Left ventricle myocardium inferior (tissue), 1 donor: ENCODE measurements at regions not wholly inside any gene's neighbourhood (a gene's known extent, or its start where the extent isn't known, plus 50 kb on each side); places are given as distances from the start of the nearest gene placed in this dataset.

Source experiments
- DNase-seq: peaks from one replicate; pipeline ENCODE4 v3.0.0-alpha.2; 2020
- H3K27ac ChIP-seq: fragments of 200-600 bp; replicated peaks from 2 replicates; pipeline ENCODE4 v1.8.0; 2021
- H3K27me3 ChIP-seq: fragments of 200-600 bp; 2 replicates; pipeline ENCODE4 v1.8.0; 2021; ENCODE audit warnings: low read depth
- H3K36me3 ChIP-seq: fragments of 200-600 bp; 2 replicates; pipeline ENCODE4 v1.8.0; 2021
- H3K4me1 ChIP-seq: fragments of 200-600 bp; 2 replicates; pipeline ENCODE4 v1.8.0; 2021
- H3K4me3 ChIP-seq: fragments of 200-600 bp; 2 replicates; pipeline ENCODE4 v1.8.0; 2021; ENCODE audit warnings: mild to moderate bottlenecking, moderate library complexity
- H3K9me3 ChIP-seq: fragments of 200-600 bp; replicated peaks from 2 replicates; pipeline ENCODE4 v1.8.0; 2021
- CTCF ChIP-seq: fragments of 200-600 bp; IDR thresholded peaks from 2 replicates; pipeline ENCODE4 v1.8.0; 2021; ENCODE audit warnings: antibody characterized with exemption, mild to moderate bottlenecking, borderline replicate concordance
- intact Hi-C: fragments of 100-400 bp; cut with micrococcal nuclease; formaldehyde crosslinking; loops from one replicate; pipeline ENCODE4 v1.11.0; 2022
- donor health status: DM: no; HTN: yes; CAD: no; lungs with severe emphysema.

- Histone ChIP-seq H3K27me3 (no peaks in the 10 kb centered on the region), H3K27ac (no peak overlapping the region), H3K36me3 (no peaks in the 10 kb centered on the region), H3K9me3 (peaks cover 8% of the 10 kb centered on the region), H3K4me3 (no peak overlapping the region), H3K4me1 (peaks cover 4% of the 10 kb centered on the region)
- no peak for DNase-seq
- no peak for TF ChIP-seq CTCF
- intact Hi-C loops = no loop called here
Observed at GRCh38 chr10:83852146-83852545, 287.2 kb upstream of the GHITM start.

- H3K27me3 ChIP-seq = no peaks in the 10 kb centered on the region
- TF ChIP-seq CTCF = no peak
- no peak for DNase-seq
- no peaks in the 10 kb centered on the region for H3K36me3 ChIP-seq
- no peak overlapping the region for H3K27ac ChIP-seq
- peaks cover 14% of the 10 kb centered on the region for H3K9me3 ChIP-seq
- H3K4me3 ChIP-seq = no peak overlapping the region
- H3K4me1 ChIP-seq = no peaks in the 10 kb centered on the region
- intact Hi-C loops = no loop called here
Observed at GRCh38 chr10:83862723-83863122, 276.6 kb upstream of the GHITM start.

- Histone ChIP-seq H3K27ac (no peak overlapping the region), H3K27me3 (no peaks in the 10 kb centered on the region), H3K36me3 (no peaks in the 10 kb centered on the region), H3K4me3 (no peak overlapping the region), H3K9me3 (peaks cover 14% of the 10 kb centered on the region), H3K4me1 (no peaks in the 10 kb centered on the region)
- DNase-seq = no peak
- TF ChIP-seq CTCF = no peak
- intact Hi-C loops = no loop called here
Observed at GRCh38 chr10:83863283-83863966, 275.9 kb upstream of the GHITM start.

- TF ChIP-seq CTCF = no peak
- intact Hi-C loops = loop anchor here (10.0 kb wide), 1 partner anchor 1065 kb away; no protein-coding TSS in a partner anchor
- no peak overlapping the region for H3K27ac ChIP-seq
Observed at GRCh38 chr10:83869898-83870297, 269.4 kb upstream of the GHITM start.

GRCh38 chr10:83871187-83872081, 267.9 kb upstream of the GHITM start:
- no peaks in the 10 kb centered on the region for H3K9me3 ChIP-seq
- H3K27ac ChIP-seq = no peak overlapping the region
- intact Hi-C loops = loop anchor here (10.0 kb wide), 1 partner anchor 1067 kb away; no protein-coding TSS in a partner anchor
- no peaks in the 10 kb centered on the region for H3K27me3 ChIP-seq
- TF ChIP-seq CTCF = peak; percentile 96
- H3K4me3 ChIP-seq = no peak overlapping the region
- H3K4me1 ChIP-seq = no peaks in the 10 kb centered on the region
- peak; percentile 51 for DNase-seq
- no peaks in the 10 kb centered on the region for H3K36me3 ChIP-seq

More at GRCh38 chr10:83869898-83870297, 269.4 kb upstream of the GHITM start:
- Histone ChIP-seq H3K36me3 (no peaks in the 10 kb centered on the region), H3K4me3 (no peak overlapping the region), H3K27me3 (no peaks in the 10 kb centered on the region), H3K4me1 (no peaks in the 10 kb centered on the region), H3K9me3 (no peaks in the 10 kb centered on the region)
- no peak for DNase-seq
